HG03378 (cell line): ENCODE measurements at regions not wholly inside any gene's neighbourhood (a gene's known extent, or its start where the extent isn't known, plus 50 kb on each side); places are given as distances from the start of the nearest gene placed in this dataset.

Experiments used
- ATAC-seq: cut with Tn5 transposase; IDR thresholded peaks from one replicate; pipeline ENCODE4 v1.9.1; 2021; ENCODE audit warnings: mild to moderate bottlenecking, moderate library complexity; ENCODE audit not compliant: unreplicated experiment

GRCh38 chr1:195584870-195585624 lies 1023.2 kb downstream of the KCNT2 start:
- ATAC-seq, result no peak

GRCh38 chr1:195580988-195581387 lies 1027.3 kb downstream of the KCNT2 start:
- ATAC-seq, result no peak

DNA sequence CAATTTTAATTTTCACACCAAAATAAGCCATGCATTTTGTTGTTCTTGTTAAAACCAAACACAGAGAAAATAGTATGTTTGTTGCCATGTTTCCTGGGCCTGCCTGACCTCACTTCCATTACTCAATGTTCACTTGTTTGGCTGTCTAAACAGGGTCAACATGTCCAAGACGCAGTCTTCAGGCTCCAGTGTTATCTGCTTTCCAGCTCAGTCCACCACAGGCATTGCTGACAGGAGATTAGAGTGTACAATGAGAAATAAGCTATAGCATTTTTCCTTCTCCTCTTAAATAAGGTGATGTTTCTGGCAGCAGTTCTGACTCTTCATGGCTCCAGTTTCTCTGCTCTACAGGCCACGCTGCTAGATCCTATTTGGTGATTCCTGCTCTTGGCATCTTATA lies 1030.5 kb downstream of the KCNT2 start:
- no peak for ATAC-seq

DNA sequence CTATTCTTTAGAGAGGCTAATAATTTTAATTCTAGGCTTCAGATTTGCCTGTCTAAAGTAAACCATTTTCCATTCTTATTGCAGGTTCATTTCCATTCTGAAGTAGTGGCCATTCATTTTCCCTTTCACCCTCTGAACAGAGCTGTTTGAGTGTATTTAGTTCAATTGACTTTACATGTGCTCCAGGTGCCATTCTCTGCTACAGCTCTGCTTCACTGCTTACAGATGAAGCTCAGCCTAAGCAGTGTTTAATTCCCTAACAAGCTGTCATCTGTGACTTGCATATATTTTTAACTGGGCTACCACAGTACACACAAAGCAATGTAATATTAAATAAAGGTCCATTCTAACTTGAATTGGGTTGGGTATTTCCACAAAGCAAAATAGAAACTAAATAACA lies 1031.6 kb downstream of the KCNT2 start:
- no peak for ATAC-seq

DNA sequence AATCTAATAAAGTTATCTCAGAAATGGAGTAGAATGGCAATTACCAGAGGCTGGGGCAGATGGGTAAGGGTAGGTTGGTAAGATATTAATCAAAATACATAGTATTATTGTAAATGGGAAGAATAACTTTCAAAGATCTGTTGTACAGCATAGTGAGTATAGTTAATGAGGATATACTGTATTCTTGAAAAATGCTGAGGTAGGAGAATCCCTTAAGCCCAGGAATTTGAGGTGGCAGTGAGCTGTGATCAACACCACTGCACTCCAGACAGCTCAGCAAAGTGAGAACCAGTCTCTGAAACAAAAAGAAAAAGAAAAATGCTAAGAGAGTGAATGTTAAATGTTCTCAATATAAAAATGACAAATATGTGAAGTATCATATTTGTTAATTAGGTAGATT lies 1033.7 kb downstream of the KCNT2 start:
- no peak for ATAC-seq

GRCh38 chr1:195569934-195570333 lies 1038.3 kb downstream of the KCNT2 start:
- ATAC-seq, result no peak

DNA sequence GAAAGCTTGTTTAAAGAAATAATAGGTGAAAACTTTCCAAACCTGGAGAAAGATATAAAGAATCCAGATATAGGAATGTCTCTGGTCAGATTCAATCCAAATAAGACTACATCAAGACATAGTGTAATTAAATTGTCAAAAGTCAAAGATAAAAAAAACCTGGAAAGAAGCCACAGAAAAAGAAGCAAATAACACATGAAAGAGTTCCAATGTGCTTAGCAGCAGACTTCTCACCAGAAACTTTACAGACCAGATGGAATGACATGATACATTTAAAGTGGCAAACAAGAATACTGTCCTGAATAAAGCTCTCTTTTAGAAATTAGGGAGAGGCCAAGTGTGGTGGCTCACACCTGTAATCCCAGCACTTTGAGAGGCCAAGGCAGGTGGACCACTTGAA lies 1039.9 kb downstream of the KCNT2 start:
- no peak for ATAC-seq

- no peak for ATAC-seq
Measured at GRCh38 chr1:195562074-195562473, 1046.2 kb downstream of the KCNT2 start.

- no peak for ATAC-seq
Measured at GRCh38 chr1:195550071-195550862, 1058.0 kb downstream of the KCNT2 start.

GRCh38 chr1:195530961-195531360 lies 1077.3 kb downstream of the KCNT2 start:
- no peak for ATAC-seq

DNA sequence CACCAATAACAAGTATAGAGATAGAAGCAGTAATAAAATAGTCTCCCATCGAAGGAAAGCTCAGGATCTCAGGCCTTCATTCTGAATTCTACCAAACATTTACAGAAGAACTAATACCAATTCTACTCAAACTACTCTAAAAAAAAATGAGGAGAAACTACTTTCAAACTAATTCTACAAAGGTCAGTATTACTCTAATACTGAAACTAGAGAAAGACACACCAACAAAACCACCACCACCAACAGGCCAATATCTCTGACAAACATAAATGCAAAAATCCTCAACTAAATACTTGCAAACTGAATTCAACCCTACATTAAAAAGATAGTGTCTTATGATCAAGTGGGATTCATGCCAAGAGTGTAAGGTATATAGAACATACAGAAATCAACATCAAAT lies 1078.4 kb downstream of the KCNT2 start:
- ATAC-seq, result no peak

GRCh38 chr1:195520757-195521156 lies 1087.5 kb downstream of the KCNT2 start:
- no peak for ATAC-seq

- ATAC-seq, result no peak
Measured at GRCh38 chr1:195516036-195516435, 1092.2 kb downstream of the KCNT2 start.

DNA sequence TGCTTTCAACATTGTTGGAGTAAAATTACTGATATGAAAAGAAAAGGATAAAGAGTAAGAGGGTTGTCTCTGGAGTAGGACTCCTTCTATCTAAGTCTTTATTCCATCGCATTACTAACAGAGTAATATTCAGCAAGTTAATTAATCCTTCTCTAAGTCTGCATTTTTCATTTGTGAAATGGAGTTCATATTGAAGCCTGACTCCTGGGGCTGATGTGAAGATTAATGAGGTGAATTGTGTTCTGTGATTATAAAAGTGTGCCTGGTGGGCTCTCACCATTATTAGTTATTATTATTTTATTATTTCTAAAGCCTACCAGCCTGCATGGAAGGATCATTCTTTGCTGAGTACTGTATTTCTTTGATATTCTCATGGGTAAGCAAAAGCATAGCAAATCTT lies 1096.7 kb downstream of the KCNT2 start:
- ATAC-seq, result no peak

GRCh38 chr1:195501118-195501517 lies 1107.1 kb downstream of the KCNT2 start:
- no peak for ATAC-seq

GRCh38 chr1:195495720-195496635 lies 1112.3 kb downstream of the KCNT2 start:
- ATAC-seq, result no peak

- ATAC-seq, result no peak
Measured at GRCh38 chr1:195482137-195482536, 1126.1 kb downstream of the KCNT2 start.

DNA sequence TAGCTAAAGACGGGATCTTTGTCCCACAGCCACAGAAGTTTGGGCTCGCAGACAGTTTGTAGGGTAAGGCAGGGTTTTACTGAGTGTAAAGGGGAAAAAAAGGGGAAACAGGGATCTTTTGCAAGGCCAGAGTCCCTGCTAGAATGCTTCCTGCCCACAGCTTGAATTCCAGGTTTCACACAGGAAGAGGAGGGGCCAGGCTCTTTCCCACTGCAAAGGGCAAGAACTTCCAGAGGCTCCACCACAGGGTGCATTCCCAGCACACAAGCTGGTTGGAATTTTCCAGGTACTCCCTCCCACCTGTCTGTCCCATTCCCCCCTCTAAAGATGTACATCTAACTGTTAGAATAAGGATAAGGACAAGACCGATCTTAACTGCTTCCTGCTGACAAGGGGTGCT lies 1126.9 kb downstream of the KCNT2 start:
- ATAC-seq, result no peak

- no peak for ATAC-seq
Measured at GRCh38 chr1:195475568-195475967, 1132.7 kb downstream of the KCNT2 start.

DNA sequence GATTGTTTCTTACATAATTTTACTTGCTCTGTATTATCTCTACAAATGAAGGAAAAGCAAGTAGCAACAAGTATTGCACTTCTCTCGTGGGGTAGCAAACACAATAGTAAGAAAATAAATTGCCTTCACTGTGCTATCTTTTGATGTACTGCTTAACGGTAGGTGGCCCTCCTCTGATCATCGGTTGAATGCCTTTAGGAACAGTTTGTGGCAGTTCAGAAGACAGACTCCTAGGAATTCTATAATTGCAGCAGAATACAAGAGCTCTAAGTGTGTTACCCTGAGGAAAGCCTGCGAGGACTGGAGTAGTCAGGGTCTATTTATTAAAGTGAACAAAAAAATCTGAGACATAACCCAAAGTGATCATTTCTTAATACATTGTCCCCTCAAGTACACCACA lies 1135.9 kb downstream of the KCNT2 start:
- no peak for ATAC-seq

DNA sequence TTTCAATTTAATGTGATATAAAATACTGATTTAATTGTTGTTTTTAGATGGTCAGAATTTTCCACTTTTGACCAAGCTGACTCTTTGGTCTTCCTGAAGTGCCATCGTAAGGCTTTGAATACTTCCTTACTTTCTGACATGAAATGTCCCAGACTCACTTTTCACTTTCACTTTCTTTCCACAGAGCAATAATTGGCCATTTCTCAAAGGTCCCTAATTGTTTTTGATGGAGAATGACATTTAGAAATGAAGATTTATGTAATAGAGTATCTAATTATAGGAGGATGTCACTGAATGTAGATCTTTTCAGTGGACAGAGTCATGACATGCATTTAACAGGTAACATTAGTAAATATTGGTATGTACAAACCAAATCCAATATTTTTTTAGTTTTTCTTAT lies 1141.6 kb downstream of the KCNT2 start:
- ATAC-seq, result no peak
